ENCODE measurements at regions not wholly inside any gene's neighbourhood (a gene's known extent, or its start where the extent isn't known, plus 50 kb on each side); places are given as distances from the start of the nearest gene placed in this dataset.

DNA sequence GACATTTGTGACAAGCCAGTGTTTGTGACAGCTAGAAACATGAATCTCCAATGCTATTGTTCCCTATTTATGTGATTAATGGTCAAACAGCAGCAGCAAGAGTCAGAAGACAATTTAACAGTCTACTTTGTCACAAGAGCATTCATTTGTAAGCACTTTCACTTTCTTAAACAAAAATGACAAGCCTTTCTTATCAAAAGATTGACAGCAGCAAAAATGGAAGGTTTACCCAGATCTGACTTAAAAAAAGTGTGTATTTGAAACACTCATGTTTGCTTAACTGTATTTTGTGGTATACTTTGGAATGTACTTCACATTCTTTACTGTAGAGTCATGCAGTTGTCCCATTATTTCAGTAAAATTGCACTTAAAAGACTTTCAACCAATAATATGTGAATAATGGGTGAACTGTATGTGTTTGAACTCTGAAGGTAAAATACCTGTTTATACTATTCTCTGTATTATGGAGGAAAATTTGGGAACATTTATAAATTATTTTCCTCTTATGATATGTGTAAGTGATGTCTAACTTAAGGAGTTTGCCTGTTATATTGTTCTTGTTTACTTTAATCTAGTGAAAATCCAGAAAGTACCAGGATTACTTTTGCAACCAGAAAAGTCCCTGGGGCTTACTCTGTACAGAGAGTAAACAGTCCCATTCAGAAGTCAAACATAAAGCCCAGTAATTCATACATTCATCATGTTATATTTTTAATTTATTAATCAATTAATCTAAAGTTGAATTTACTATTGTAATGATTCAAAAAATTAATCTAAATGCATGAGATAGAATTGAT lies 314.9 kb upstream of the TRAM1L1 start:
- Mint-ChIP-seq H3K4me1 (no peaks in the 10 kb centered on the region), H3K27me3 (ENCODE audit: insufficient read depth) (no peaks in the 10 kb centered on the region), H3K36me3 (ENCODE audit: low read depth) (no peaks in the 10 kb centered on the region), H3K9me3 (no peaks in the 10 kb centered on the region), H3K27ac (peak overlapping the region; percentile 10), H3K4me3 (no peak overlapping the region)
- H3K36me3 ChIP-seq (ENCODE audit: control insufficient read depth, insufficient read depth, low read length): no peaks in the 10 kb centered on the region
- no peak overlapping the region for H3K4me3 ChIP-seq (ENCODE audit: low read length)
- H3K4me1 ChIP-seq (ENCODE audit: control insufficient read depth, insufficient read depth, low read length): no peaks in the 10 kb centered on the region
- no peak overlapping the region for H3K9ac ChIP-seq (ENCODE audit: extremely low read depth, low read length, poor library complexity, severe bottlenecking)
- H3K9me3 ChIP-seq (ENCODE audit: control insufficient read depth, low read length): peaks cover 5% of the 10 kb centered on the region
- TF ChIP-seq, protein P1, sequence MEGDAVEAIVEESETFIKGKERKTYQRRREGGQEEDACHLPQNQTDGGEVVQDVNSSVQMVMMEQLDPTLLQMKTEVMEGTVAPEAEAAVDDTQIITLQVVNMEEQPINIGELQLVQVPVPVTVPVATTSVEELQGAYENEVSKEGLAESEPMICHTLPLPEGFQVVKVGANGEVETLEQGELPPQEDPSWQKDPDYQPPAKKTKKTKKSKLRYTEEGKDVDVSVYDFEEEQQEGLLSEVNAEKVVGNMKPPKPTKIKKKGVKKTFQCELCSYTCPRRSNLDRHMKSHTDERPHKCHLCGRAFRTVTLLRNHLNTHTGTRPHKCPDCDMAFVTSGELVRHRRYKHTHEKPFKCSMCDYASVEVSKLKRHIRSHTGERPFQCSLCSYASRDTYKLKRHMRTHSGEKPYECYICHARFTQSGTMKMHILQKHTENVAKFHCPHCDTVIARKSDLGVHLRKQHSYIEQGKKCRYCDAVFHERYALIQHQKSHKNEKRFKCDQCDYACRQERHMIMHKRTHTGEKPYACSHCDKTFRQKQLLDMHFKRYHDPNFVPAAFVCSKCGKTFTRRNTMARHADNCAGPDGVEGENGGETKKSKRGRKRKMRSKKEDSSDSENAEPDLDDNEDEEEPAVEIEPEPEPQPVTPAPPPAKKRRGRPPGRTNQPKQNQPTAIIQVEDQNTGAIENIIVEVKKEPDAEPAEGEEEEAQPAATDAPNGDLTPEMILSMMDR (conservative IDR thresholded peaks at IDR 0.05): no peak
- no peaks in the 10 kb centered on the region for H3K27me3 ChIP-seq (ENCODE audit: control insufficient read depth, insufficient read depth, low read length, poor library complexity, severe bottlenecking)
- DNase-seq: no peak
- no peak overlapping the region for H3K27ac ChIP-seq (ENCODE audit: low read depth, low read length)

DNA sequence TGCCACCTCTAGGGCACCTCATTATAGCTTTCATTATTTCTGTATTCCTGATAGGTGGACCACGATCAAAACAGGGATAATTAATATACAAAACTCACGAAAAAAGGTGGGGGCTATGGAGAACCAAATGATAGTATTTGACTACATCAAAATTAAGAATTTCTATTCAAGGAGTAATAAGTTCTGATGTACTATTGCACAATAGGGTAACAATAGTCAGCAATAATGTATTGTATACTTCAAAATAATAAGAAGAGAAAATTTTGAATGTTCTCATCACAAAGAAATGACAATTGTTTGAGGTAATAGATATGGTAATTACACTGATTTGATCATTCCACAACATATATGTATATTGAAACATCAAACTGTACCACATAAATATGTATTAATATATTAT lies 327.3 kb upstream of the TRAM1L1 start:
- TF ChIP-seq, protein P1 (conservative IDR thresholded peaks at IDR 0.05): no peak
- H3K27me3 Mint-ChIP-seq (ENCODE audit: insufficient read depth): no peaks in the 10 kb centered on the region
- H3K4me3 ChIP-seq (ENCODE audit: low read length): no peak overlapping the region
- no peak overlapping the region for H3K27ac Mint-ChIP-seq
- H3K36me3 Mint-ChIP-seq (ENCODE audit: low read depth): no peaks in the 10 kb centered on the region
- H3K27ac ChIP-seq (ENCODE audit: low read depth, low read length): no peak overlapping the region
- no peak overlapping the region for H3K9ac ChIP-seq (ENCODE audit: extremely low read depth, low read length, poor library complexity, severe bottlenecking)
- no peaks in the 10 kb centered on the region for H3K9me3 ChIP-seq (ENCODE audit: control insufficient read depth, low read length)
- no peaks in the 10 kb centered on the region for H3K36me3 ChIP-seq (ENCODE audit: control insufficient read depth, insufficient read depth, low read length)
- H3K4me1 Mint-ChIP-seq: peaks cover 12% of the 10 kb centered on the region
- DNase-seq: no peak
- no peaks in the 10 kb centered on the region for H3K9me3 Mint-ChIP-seq
- H3K4me3 Mint-ChIP-seq: no peak overlapping the region
- H3K27me3 ChIP-seq (ENCODE audit: control insufficient read depth, insufficient read depth, low read length, poor library complexity, severe bottlenecking): no peaks in the 10 kb centered on the region
- WGBS, 2 experiments (ENCODE audit: insufficient coverage in 1 of 2, insufficient read length in 1 of 2): 92% methylated on average over 2 of the region's 2 CpGs; no CpG with 5 or more reads in 1 of the 2 experiments
- H3K4me1 ChIP-seq (ENCODE audit: control insufficient read depth, insufficient read depth, low read length): peaks cover 3% of the 10 kb centered on the region

DNA sequence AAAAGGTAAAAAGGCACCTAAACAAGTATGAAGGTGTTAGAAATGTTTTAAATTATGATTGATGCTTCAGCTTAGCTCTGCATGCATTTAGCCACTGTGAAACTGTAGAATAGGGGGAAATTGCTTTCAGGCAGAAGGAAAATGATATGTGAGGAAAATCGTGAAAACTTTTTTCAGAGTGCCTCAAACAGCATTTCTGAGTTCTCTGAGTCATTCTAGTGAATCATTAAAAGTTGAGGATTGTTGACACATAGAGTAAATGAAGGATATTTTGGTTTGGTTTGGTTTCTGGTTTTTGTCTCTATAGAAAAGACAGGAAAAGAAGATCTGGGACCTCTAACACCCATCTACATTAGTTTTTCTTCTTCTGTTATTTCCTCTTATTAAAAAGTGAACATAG lies 332.5 kb upstream of the TRAM1L1 start:
- TF ChIP-seq, protein P1 (conservative IDR thresholded peaks at IDR 0.05): no peak
- Mint-ChIP-seq H3K4me3 (no peak overlapping the region), H3K27ac (no peak overlapping the region), H3K36me3 (ENCODE audit: low read depth) (no peaks in the 10 kb centered on the region), H3K4me1 (peaks cover 18% of the 10 kb centered on the region), H3K9me3 (no peaks in the 10 kb centered on the region), H3K27me3 (ENCODE audit: insufficient read depth) (peaks cover 8% of the 10 kb centered on the region)
- Histone ChIP-seq H3K27ac (ENCODE audit: low read depth, low read length) (no peak overlapping the region), H3K36me3 (ENCODE audit: control insufficient read depth, insufficient read depth, low read length) (no peaks in the 10 kb centered on the region), H3K4me3 (ENCODE audit: low read length) (no peak overlapping the region), H3K9me3 (ENCODE audit: control insufficient read depth, low read length) (no peaks in the 10 kb centered on the region), H3K4me1 (ENCODE audit: control insufficient read depth, insufficient read depth, low read length) (peaks cover 3% of the 10 kb centered on the region), H3K9ac (ENCODE audit: extremely low read depth, low read length, poor library complexity, severe bottlenecking) (no peak overlapping the region), H3K27me3 (ENCODE audit: control insufficient read depth, insufficient read depth, low read length, poor library complexity, severe bottlenecking) (no peaks in the 10 kb centered on the region)
- WGBS, 2 experiments (ENCODE audit: insufficient coverage in 1 of 2, insufficient read length in 1 of 2): 84 to 100% methylated on average over 1 of the region's 1 CpG
- no peak for DNase-seq
